Transverse colon (tissue), 4 donors: ENCODE measurements at regions not wholly inside any gene's neighbourhood (a gene's known extent, or its start where the extent isn't known, plus 50 kb on each side); places are given as distances from the start of the nearest gene placed in this dataset.
"Not testable (repeated sequence)": the region's sequence is repeated elsewhere in the genome, so short reads cannot be mapped to it uniquely, and the experiment has no call there.

Experiments used
- DNase-seq: peaks from one replicate; pipeline ENCODE4 v3.0.0-alpha.2; 2019
- H3K27ac ChIP-seq, 4 donors: fragments of 200-600 bp; sonication (generic); 2 replicates each; pipeline ENCODE4 v1.5.1; 2016 to 2018; ENCODE audit warnings: inconsistent platforms in 4 of 4
- H3K27me3 ChIP-seq: fragments of 200-600 bp; sonication (generic); 2 replicates; pipeline ENCODE4 v1.5.1; 2017; ENCODE audit warnings: inconsistent platforms
- H3K36me3 ChIP-seq, 4 donors: fragments of 200-600 bp; sonication (generic); 2 replicates each; pipeline ENCODE4 v1.5.1; 2017 to 2019; ENCODE audit warnings: inconsistent platforms in 4 of 4
- H3K4me1 ChIP-seq, 4 donors: fragments of 200-600 bp; sonication (generic); 2 replicates each; pipeline ENCODE4 v1.5.1; 2017 to 2020; ENCODE audit warnings: inconsistent platforms in 4 of 4
- H3K4me3 ChIP-seq, 4 donors: fragments of 200-600 bp; sonication (generic); 1 replicate in 1 of 4; 2 replicates in 3 of 4; pipeline versions ENCODE4 v1.5.1 to v1.6.1; 2017 to 2019; ENCODE audit warnings: inconsistent platforms in 4 of 4
- H3K9me3 ChIP-seq, 2 donors: fragments of 200-600 bp; sonication (generic); 2 replicates each; pipeline ENCODE4 v1.5.1; 2017 to 2019; ENCODE audit warnings: inconsistent platforms in 2 of 2
- CTCF ChIP-seq, 5 experiments: fragments of 200-600 bp in 3 of 5; fragments of 450-650 bp in 2 of 5; sonication (generic) in 3 of 5; IDR thresholded peaks; 1 replicate in 2 of 5; 2 replicates in 3 of 5; pipeline ENCODE4 v1.5.1; 2016 to 2017; ENCODE audit warnings: antibody characterized with exemption in 5 of 5, inconsistent platforms in 3 of 5, mild to moderate bottlenecking in 2 of 5, moderate library complexity in 1 of 5
- EP300 ChIP-seq: sonication (generic); formaldehyde crosslinking; IDR thresholded peaks from one replicate; pipeline ENCODE4 v1.6.1; 2017; ENCODE audit warnings: antibody characterized with exemption, low read depth
- POLR2A ChIP-seq: fragments of 450-650 bp; IDR thresholded peaks from one replicate; pipeline ENCODE4 v1.6.1; 2016; ENCODE audit warnings: antibody characterized with exemption, mild to moderate bottlenecking, moderate library complexity
- POLR2AphosphoS5 ChIP-seq, 3 donors: sonication (generic); formaldehyde crosslinking; IDR thresholded peaks; one replicate each; pipeline ENCODE4 v1.6.1; 2016; ENCODE audit warnings: antibody characterized with exemption in 3 of 3
- WGBS, 2 donors: methylation state at CpG; one replicate each; pipeline ENCODE4 v1.1.5; 2018; ENCODE audit warnings: low coverage in 1 of 2; 5-methylcytosine and 5-hydroxymethylcytosine counted together
- in situ Hi-C, 4 donors: fragments of 200-750 bp; cut with MboI; loops; one replicate each; pipeline versions ENCODE4 v1.15.0 to v1.15.1; 2017; ENCODE audit warnings: low sequenced_read_pairs in 3 of 4, low pct_ligation_motif_present in 1 of 4, low pct_unique_long_range_greater_than_20kb in 1 of 4
- intact Hi-C: fragments of 100-400 bp; cut with DNase I; formaldehyde crosslinking; loops from one replicate; pipeline ENCODE4 v1.15.1; 2023; ENCODE audit warnings: low total_unique reads

GRCh38 chr6:97347111-97347510 lies 64.1 kb upstream of the MMS22L start:
- Histone ChIP-seq H3K4me1 (no peaks in the 10 kb centered on the region), H3K4me3 (no peak overlapping the region), H3K36me3 (no peaks in the 10 kb centered on the region), H3K9me3 (no peaks in the 10 kb centered on the region), H3K27ac (no peak overlapping the region), H3K27me3 (no peaks in the 10 kb centered on the region)
- TF ChIP-seq CTCF (IDR thresholded peaks at IDR 0.05) (no peak), EP300 (no peak)
- DNase-seq, result no peak
- in situ Hi-C loops, result no loop called here
- intact Hi-C loops, result no loop called here

- WGBS, 2 donors, result 33 to 43% methylated on average over 2 of the region's 2 CpGs
- in situ Hi-C loops (no loop called here), intact Hi-C loops (no loop called here)
- Histone ChIP-seq H3K9me3 (no peaks in the 10 kb centered on the region), H3K4me3 (no peak overlapping the region), H3K4me1 (no peaks in the 10 kb centered on the region), H3K27ac (no peak overlapping the region), H3K27me3 (no peaks in the 10 kb centered on the region), H3K36me3 (no peaks in the 10 kb centered on the region)
- DNase-seq, result no peak
- TF ChIP-seq EP300, result no peak
- TF ChIP-seq POLR2AphosphoS5 (IDR thresholded peaks at IDR 0.05), result no peak
- no peak for TF ChIP-seq CTCF (IDR thresholded peaks at IDR 0.05)
- no peak for TF ChIP-seq POLR2A
Measured at GRCh38 chr6:97361286-97361685, 78.3 kb upstream of the MMS22L start.

- Histone ChIP-seq H3K4me3 (no peak overlapping the region), H3K36me3 (no peaks in the 10 kb centered on the region), H3K27me3 (no peaks in the 10 kb centered on the region), H3K4me1 (no peaks in the 10 kb centered on the region), H3K27ac (no peak overlapping the region), H3K9me3 (no peaks in the 10 kb centered on the region)
- no peak for DNase-seq
- intact Hi-C loops (no loop called here), in situ Hi-C loops (no loop called here)
- WGBS, 2 donors, result 53 to 56% methylated on average over 1 of the region's 1 CpG
- TF ChIP-seq CTCF (IDR thresholded peaks at IDR 0.05), result no peak
- TF ChIP-seq EP300, result no peak
- TF ChIP-seq POLR2AphosphoS5 (IDR thresholded peaks at IDR 0.05), result no peak
- TF ChIP-seq POLR2A, result no peak
Measured at GRCh38 chr6:97364327-97364726, 81.3 kb upstream of the MMS22L start.

DNA sequence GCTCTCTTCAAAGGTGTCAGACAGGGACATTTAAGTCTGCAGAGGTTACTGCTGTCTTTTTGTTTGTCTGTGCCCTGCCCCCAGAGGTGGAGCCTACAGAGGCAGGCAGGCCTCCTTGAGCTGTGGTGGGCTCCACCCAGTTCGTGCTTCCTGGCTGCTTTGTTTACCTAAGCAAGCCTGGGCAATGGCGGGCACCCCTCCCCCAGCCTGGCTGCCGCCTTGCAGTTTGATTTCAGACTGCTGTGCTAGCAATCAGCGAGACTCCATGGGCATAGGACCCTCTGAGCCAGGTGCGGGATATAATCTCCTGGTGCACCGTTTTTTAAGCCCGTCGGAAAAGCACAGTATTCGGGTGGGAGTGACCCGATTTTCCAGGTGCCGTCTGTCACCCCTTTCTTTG lies 99.1 kb upstream of the MMS22L start:
- H3K9me3 ChIP-seq, H3K27ac ChIP-seq, H3K4me3 ChIP-seq, H3K36me3 ChIP-seq, H3K27me3 ChIP-seq, intact Hi-C loops, H3K4me1 ChIP-seq, DNase-seq: not testable (repeated sequence)
- no CpG with 5 or more reads among the region's 11 CpGs for WGBS, 2 donors
- in situ Hi-C loops, result loop anchor here in 2 of 4 donors (25.0 kb wide), 1 partner anchor 320 kb away; no protein-coding TSS in a partner anchor

- intact Hi-C loops (no loop called here), in situ Hi-C loops (loop anchor here (5.0 to 25.0 kb wide), 5 partner anchors 198 to 330 kb away; no protein-coding TSS in a partner anchor)
- Histone ChIP-seq H3K4me1 (no peaks in the 10 kb centered on the region), H3K27me3 (no peaks in the 10 kb centered on the region), H3K36me3 (no peaks in the 10 kb centered on the region), H3K27ac (no peak overlapping the region), H3K9me3 (no peaks in the 10 kb centered on the region), H3K4me3 (no peak overlapping the region)
- TF ChIP-seq POLR2AphosphoS5 (IDR thresholded peaks at IDR 0.05), result no peak
- no peak for TF ChIP-seq EP300
- no peak for TF ChIP-seq POLR2A
- TF ChIP-seq CTCF (IDR thresholded peaks at IDR 0.05), result no peak
- DNase-seq, result no peak
Measured at GRCh38 chr6:97392735-97393134, 109.7 kb upstream of the MMS22L start.
